Vagina (tissue), 2 donors: ENCODE measurements at regions not wholly inside any gene's neighbourhood (a gene's known extent, or its start where the extent isn't known, plus 50 kb on each side); places are given as distances from the start of the nearest gene placed in this dataset.

Source experiments
- DNase-seq, 2 donors: peaks; one replicate each; pipeline ENCODE4 v3.0.0-alpha.2; 2017; ENCODE audit errors: extremely low spot score in 2 of 2
- H3K27ac ChIP-seq: fragments of 200-600 bp; sonication (generic); one replicate; pipeline ENCODE4 v1.5.1; 2019
- H3K27me3 ChIP-seq: fragments of 200-600 bp; sonication (generic); one replicate; pipeline ENCODE4 v1.5.1; 2019
- H3K36me3 ChIP-seq, 2 donors: fragments of 200-600 bp; sonication (generic); one replicate each; pipeline ENCODE4 v1.5.1; 2017 to 2019
- H3K4me1 ChIP-seq: fragments of 200-600 bp; sonication (generic); one replicate; pipeline ENCODE4 v1.5.1; 2019
- H3K4me3 ChIP-seq, 2 donors: fragments of 200-600 bp; sonication (generic); 1 replicate in 1 of 2; 2 replicates in 1 of 2; pipeline ENCODE4 v1.5.1; 2016 to 2019
- H3K9me3 ChIP-seq: fragments of 200-600 bp; sonication (generic); one replicate; pipeline ENCODE4 v1.5.1; 2019
- POLR2A ChIP-seq, 2 donors: fragments of 450-650 bp; IDR thresholded peaks; one replicate each; pipeline ENCODE4 v1.6.1; 2017; ENCODE audit warnings: antibody characterized with exemption in 2 of 2, mild to moderate bottlenecking in 2 of 2, moderate library complexity in 2 of 2
- POLR2AphosphoS5 ChIP-seq, 2 donors: sonication (generic); formaldehyde crosslinking; IDR thresholded peaks; one replicate each; pipeline ENCODE4 v1.9.0; 2017; ENCODE audit warnings: antibody characterized with exemption in 2 of 2, mild to moderate bottlenecking in 2 of 2, low read depth in 1 of 2; ENCODE audit not compliant: insufficient read depth in 1 of 2
- intact Hi-C: fragments of 100-400 bp; cut with DNase I; formaldehyde crosslinking; loops from one replicate; pipeline ENCODE4 v1.15.1; 2023
- TF ChIP-seq, protein P1 (sequence below), 3 experiments: fragments of 450-650 bp in 2 of 3; fragments of 200-600 bp in 1 of 3; sonication (generic) in 1 of 3; IDR thresholded peaks; one replicate each; pipeline ENCODE4 v1.5.1; 2017 to 2019; ENCODE audit warnings: antibody characterized with exemption in 3 of 3, mild to moderate bottlenecking in 2 of 3, moderate library complexity in 2 of 3

DNA sequence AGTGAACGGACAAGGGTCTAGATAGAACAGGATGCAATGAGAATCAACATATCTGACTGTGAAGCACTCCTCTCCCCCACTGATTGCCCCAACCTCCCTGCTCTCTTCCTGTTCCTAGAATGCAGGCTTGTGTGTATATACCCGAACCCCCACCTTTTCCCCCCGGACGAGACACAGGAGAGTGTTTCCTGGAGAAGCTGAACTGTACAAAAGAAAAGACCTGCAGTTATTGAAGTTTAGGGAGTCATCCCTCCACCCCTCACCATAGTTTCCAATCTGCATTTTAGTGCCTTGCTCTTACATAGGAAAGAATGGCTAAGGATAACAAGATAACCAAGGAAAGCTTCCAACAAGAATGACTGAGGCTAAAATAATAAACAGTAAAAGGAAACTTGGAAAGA, 55.5 kb upstream of the PDE10A start:
- no peaks in the 10 kb centered on the region for H3K4me1 ChIP-seq
- DNase-seq = no peak
- no peaks in the 10 kb centered on the region for H3K9me3 ChIP-seq
- H3K4me3 ChIP-seq = no peak overlapping the region
- TF ChIP-seq, protein P1, sequence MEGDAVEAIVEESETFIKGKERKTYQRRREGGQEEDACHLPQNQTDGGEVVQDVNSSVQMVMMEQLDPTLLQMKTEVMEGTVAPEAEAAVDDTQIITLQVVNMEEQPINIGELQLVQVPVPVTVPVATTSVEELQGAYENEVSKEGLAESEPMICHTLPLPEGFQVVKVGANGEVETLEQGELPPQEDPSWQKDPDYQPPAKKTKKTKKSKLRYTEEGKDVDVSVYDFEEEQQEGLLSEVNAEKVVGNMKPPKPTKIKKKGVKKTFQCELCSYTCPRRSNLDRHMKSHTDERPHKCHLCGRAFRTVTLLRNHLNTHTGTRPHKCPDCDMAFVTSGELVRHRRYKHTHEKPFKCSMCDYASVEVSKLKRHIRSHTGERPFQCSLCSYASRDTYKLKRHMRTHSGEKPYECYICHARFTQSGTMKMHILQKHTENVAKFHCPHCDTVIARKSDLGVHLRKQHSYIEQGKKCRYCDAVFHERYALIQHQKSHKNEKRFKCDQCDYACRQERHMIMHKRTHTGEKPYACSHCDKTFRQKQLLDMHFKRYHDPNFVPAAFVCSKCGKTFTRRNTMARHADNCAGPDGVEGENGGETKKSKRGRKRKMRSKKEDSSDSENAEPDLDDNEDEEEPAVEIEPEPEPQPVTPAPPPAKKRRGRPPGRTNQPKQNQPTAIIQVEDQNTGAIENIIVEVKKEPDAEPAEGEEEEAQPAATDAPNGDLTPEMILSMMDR (IDR thresholded peaks at IDR 0.05) = no peak
- no peak for TF ChIP-seq POLR2AphosphoS5 (IDR thresholded peaks at IDR 0.05; ENCODE audit: insufficient read depth in 1 of 2, low read depth in 1 of 2)
- TF ChIP-seq POLR2A (IDR thresholded peaks at IDR 0.05) = no peak
- intact Hi-C loops = no loop called here
- H3K27ac ChIP-seq = no peak overlapping the region
- no peaks in the 10 kb centered on the region for H3K27me3 ChIP-seq
- no peaks in the 10 kb centered on the region for H3K36me3 ChIP-seq

- Histone ChIP-seq H3K4me1 (no peaks in the 10 kb centered on the region), H3K4me3 (no peak overlapping the region), H3K9me3 (no peaks in the 10 kb centered on the region), H3K36me3 (no peaks in the 10 kb centered on the region), H3K27me3 (no peaks in the 10 kb centered on the region), H3K27ac (no peak overlapping the region)
- intact Hi-C loops = no loop called here
- TF ChIP-seq, protein P1 (IDR thresholded peaks at IDR 0.05) = no peak
- no peak for TF ChIP-seq POLR2A (IDR thresholded peaks at IDR 0.05)
- TF ChIP-seq POLR2AphosphoS5 (IDR thresholded peaks at IDR 0.05; ENCODE audit: insufficient read depth in 1 of 2, low read depth in 1 of 2) = no peak
- no peak for DNase-seq
Observed at GRCh38 chr6:165717732-165718465, 54.9 kb upstream of the PDE10A start.

GRCh38 chr6:165716886-165717285, 53.8 kb upstream of the PDE10A start:
- no peak overlapping the region for H3K27ac ChIP-seq
- TF ChIP-seq, protein P1 (IDR thresholded peaks at IDR 0.05) = no peak
- TF ChIP-seq POLR2A (IDR thresholded peaks at IDR 0.05) (no peak), POLR2AphosphoS5 (IDR thresholded peaks at IDR 0.05; ENCODE audit: insufficient read depth in 1 of 2, low read depth in 1 of 2) (no peak)
- H3K9me3 ChIP-seq = no peaks in the 10 kb centered on the region
- intact Hi-C loops = no loop called here
- H3K36me3 ChIP-seq = no peaks in the 10 kb centered on the region
- no peaks in the 10 kb centered on the region for H3K27me3 ChIP-seq
- H3K4me3 ChIP-seq = no peak overlapping the region
- no peaks in the 10 kb centered on the region for H3K4me1 ChIP-seq
- no peak for DNase-seq

DNA sequence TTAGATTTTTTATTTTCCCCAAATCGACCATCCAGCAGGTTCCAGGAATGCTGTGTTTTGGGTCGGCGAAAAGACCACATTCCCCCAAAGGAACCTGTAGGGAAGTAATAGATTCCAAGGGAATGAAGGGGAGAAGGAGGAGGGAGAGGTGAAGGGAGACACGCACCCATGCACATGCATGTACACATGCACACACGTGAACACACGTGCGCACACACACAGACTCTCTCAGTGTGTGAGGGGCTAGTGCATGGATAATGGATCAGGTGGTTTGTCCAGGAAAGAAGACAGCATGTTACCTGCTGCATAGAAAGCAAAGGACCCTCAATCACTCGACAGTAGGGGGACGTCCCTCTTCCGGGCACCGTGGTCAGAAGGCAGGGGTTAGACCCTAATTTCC, 52.4 kb upstream of the PDE10A start:
- DNase-seq = no peak
- intact Hi-C loops = no loop called here
- TF ChIP-seq POLR2A (IDR thresholded peaks at IDR 0.05) (no peak), POLR2AphosphoS5 (IDR thresholded peaks at IDR 0.05; ENCODE audit: insufficient read depth in 1 of 2, low read depth in 1 of 2) (no peak)
- TF ChIP-seq, protein P1 (IDR thresholded peaks at IDR 0.05) = no peak
- H3K9me3 ChIP-seq = no peaks in the 10 kb centered on the region
- H3K36me3 ChIP-seq = no peaks in the 10 kb centered on the region
- H3K27ac ChIP-seq = no peak overlapping the region
- H3K4me1 ChIP-seq = no peaks in the 10 kb centered on the region
- H3K27me3 ChIP-seq = no peaks in the 10 kb centered on the region
- H3K4me3 ChIP-seq = no peak overlapping the region

DNA sequence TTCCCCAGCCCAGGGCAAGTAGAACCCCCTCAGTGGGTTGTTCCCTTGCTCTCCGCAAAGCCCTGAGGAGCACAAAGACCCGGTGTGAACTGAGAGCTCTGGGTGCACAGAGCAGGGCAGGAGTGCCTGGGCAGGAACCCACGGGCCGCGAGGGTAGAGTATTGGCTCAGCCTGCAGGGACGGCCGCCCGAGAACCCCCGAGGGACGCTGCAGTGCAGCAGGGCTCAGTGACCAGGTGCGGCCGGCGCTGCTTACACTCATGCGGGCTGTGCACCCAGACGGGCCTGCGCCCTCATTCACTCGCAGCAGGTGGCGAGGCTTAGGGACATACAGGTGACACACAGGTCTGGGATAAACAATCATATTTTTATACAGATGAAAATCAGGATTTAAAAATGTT, 51.9 kb upstream of the PDE10A start:
- Histone ChIP-seq H3K36me3 (no peaks in the 10 kb centered on the region), H3K27ac (no peak overlapping the region), H3K4me1 (no peaks in the 10 kb centered on the region), H3K4me3 (no peak overlapping the region), H3K27me3 (no peaks in the 10 kb centered on the region), H3K9me3 (no peaks in the 10 kb centered on the region)
- DNase-seq = no peak
- TF ChIP-seq POLR2AphosphoS5 (IDR thresholded peaks at IDR 0.05; ENCODE audit: insufficient read depth in 1 of 2, low read depth in 1 of 2) (no peak), POLR2A (IDR thresholded peaks at IDR 0.05) (no peak)
- TF ChIP-seq, protein P1 (IDR thresholded peaks at IDR 0.05) = no peak
- intact Hi-C loops = no loop called here
